ENCODE measurements at regions not wholly inside any gene's neighbourhood (a gene's known extent, or its start where the extent isn't known, plus 50 kb on each side); places are given as distances from the start of the nearest gene placed in this dataset.

DNA sequence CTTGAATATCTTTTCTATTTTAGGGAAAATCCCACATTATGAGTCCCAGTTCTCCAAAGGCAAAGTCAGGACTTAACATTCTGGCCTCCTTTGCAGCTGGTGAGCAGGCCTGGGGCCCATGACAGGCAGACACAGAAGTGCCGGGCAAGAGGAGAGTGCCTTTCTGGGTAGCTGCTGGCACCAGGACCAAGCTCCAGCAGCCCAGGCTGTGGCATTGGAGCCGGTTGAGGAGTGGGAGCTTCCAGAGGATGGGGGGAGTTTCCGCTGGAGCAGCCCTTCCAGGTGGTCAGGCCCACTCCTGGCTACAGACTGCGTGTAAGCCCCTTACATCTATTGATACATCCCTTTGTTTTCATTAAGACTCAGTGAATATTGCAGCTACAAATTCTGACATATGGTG, 123.9 kb downstream of the URB2 start:
- H3K36me3 ChIP-seq (ENCODE audit: control insufficient read depth, insufficient read depth, low read length): no peaks in the 10 kb centered on the region
- H3K27ac ChIP-seq (ENCODE audit: low read length): no peak overlapping the region
- H3K4me1 Mint-ChIP-seq: peaks cover 8% of the 10 kb centered on the region in 2 donors
- DNase-seq (no peak), ATAC-seq (no peak)
- no peak overlapping the region for H3K4me3 ChIP-seq (ENCODE audit: low read length)
- H3K4me1 ChIP-seq (ENCODE audit: control insufficient read depth, insufficient read depth, low read length): peaks cover 4% of the 10 kb centered on the region
- WGBS (ENCODE audit: insufficient coverage): 88% methylated on average over 3 of the region's 4 CpGs
- H3K4me3 Mint-ChIP-seq: no peak overlapping the region
- H3K27ac Mint-ChIP-seq: no peak overlapping the region
- TF ChIP-seq CTCF (IDR thresholded peaks at IDR 0.05): no peak
- no peaks in the 10 kb centered on the region for H3K9me3 ChIP-seq (ENCODE audit: control insufficient read depth, insufficient read depth, low read length)
- H3K36me3 Mint-ChIP-seq: no peaks in the 10 kb centered on the region
- H3K9me3 Mint-ChIP-seq: no peaks in the 10 kb centered on the region
- H3K27me3 Mint-ChIP-seq (ENCODE audit: low read depth in 2 of 2): peaks cover 13 to 15% of the 10 kb centered on the region in 2 donors
- no peaks in the 10 kb centered on the region for H3K27me3 ChIP-seq (ENCODE audit: control insufficient read depth, insufficient read depth, low read length)
- intact Hi-C loops (cut with micrococcal nuclease): no loop called here

DNA sequence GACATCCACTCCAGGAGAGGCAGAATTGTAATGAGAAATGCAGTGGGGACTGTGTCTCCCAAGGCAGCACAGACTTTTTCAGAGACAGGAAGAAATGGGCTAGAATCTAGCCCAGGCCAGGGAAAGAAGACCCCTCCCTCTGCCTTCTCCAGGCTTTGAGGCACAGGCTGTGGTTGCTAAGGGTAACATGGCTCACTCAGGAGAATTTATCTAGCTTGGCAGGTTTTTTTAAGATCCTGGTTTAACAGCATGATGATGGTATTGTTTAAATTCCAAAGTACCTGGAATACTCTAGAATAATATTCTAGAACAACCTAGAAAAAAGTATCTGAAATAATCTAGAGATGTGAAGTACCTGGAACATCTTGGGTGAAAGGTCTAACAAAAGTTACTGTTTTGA, 125.6 kb downstream of the URB2 start:
- Histone ChIP-seq H3K27me3 (ENCODE audit: control insufficient read depth, insufficient read depth, low read length) (no peaks in the 10 kb centered on the region), H3K4me1 (ENCODE audit: control insufficient read depth, insufficient read depth, low read length) (peaks cover 4% of the 10 kb centered on the region), H3K36me3 (ENCODE audit: control insufficient read depth, insufficient read depth, low read length) (no peaks in the 10 kb centered on the region), H3K9me3 (ENCODE audit: control insufficient read depth, insufficient read depth, low read length) (no peaks in the 10 kb centered on the region), H3K4me3 (ENCODE audit: low read length) (no peak overlapping the region), H3K27ac (ENCODE audit: low read length) (no peak overlapping the region)
- intact Hi-C loops (cut with micrococcal nuclease): no loop called here
- H3K4me3 Mint-ChIP-seq: no peak overlapping the region
- no peak for TF ChIP-seq CTCF (IDR thresholded peaks at IDR 0.05)
- no peaks in the 10 kb centered on the region for H3K36me3 Mint-ChIP-seq
- peaks cover 3 to 5% of the 10 kb centered on the region in 2 donors for H3K27me3 Mint-ChIP-seq (ENCODE audit: low read depth in 2 of 2)
- no peak overlapping the region for H3K27ac Mint-ChIP-seq
- peaks cover 8% of the 10 kb centered on the region in 2 donors for H3K4me1 Mint-ChIP-seq
- DNase-seq (no peak), ATAC-seq (no peak)
- no peaks in the 10 kb centered on the region for H3K9me3 Mint-ChIP-seq

GRCh38 chr1:229752679-229753078, 126.6 kb downstream of the URB2 start:
- Mint-ChIP-seq H3K9me3 (no peaks in the 10 kb centered on the region), H3K4me1 (peaks cover 8% of the 10 kb centered on the region in 2 donors), H3K27ac (no peak overlapping the region), H3K27me3 (ENCODE audit: low read depth in 2 of 2) (peaks cover 0 to 3% of the 10 kb centered on the region in 2 donors), H3K36me3 (no peaks in the 10 kb centered on the region), H3K4me3 (no peak overlapping the region)
- DNase-seq (no peak), ATAC-seq (no peak)
- Histone ChIP-seq H3K4me3 (ENCODE audit: low read length) (no peak overlapping the region), H3K36me3 (ENCODE audit: control insufficient read depth, insufficient read depth, low read length) (no peaks in the 10 kb centered on the region), H3K9me3 (ENCODE audit: control insufficient read depth, insufficient read depth, low read length) (no peaks in the 10 kb centered on the region), H3K27me3 (ENCODE audit: control insufficient read depth, insufficient read depth, low read length) (no peaks in the 10 kb centered on the region), H3K27ac (ENCODE audit: low read length) (no peak overlapping the region), H3K4me1 (ENCODE audit: control insufficient read depth, insufficient read depth, low read length) (peaks cover 4% of the 10 kb centered on the region)
- intact Hi-C loops (cut with micrococcal nuclease): no loop called here
- 96% methylated on average over 5 of the region's 5 CpGs for whole genome bisulfite sequencing (ENCODE audit: insufficient coverage)
- no peak for TF ChIP-seq CTCF (IDR thresholded peaks at IDR 0.05)

GRCh38 chr1:229753764-229754551, 127.9 kb downstream of the URB2 start:
- Mint-ChIP-seq H3K36me3 (no peaks in the 10 kb centered on the region), H3K4me1 (peaks cover 8% of the 10 kb centered on the region in 2 donors), H3K9me3 (no peaks in the 10 kb centered on the region), H3K27me3 (ENCODE audit: low read depth in 2 of 2) (peaks cover 0 to under 1% of the 10 kb centered on the region in 2 donors), H3K27ac (peak overlapping the region in 1 of 2 donors; percentile 75), H3K4me3 (peak overlapping the region; percentile 68)
- H3K27ac ChIP-seq (ENCODE audit: low read length): no peak overlapping the region
- intact Hi-C loops (cut with micrococcal nuclease): no loop called here
- ATAC-seq (peak in 1 of 3 donors; percentile 48), DNase-seq (peak in 1 of 2 donors; percentile 24)
- 29% methylated on average over 6 of the region's 7 CpGs for WGBS (ENCODE audit: insufficient coverage)
- H3K4me1 ChIP-seq (ENCODE audit: control insufficient read depth, insufficient read depth, low read length): peaks cover 4% of the 10 kb centered on the region
- no peaks in the 10 kb centered on the region for H3K9me3 ChIP-seq (ENCODE audit: control insufficient read depth, insufficient read depth, low read length)
- no peak overlapping the region for H3K4me3 ChIP-seq (ENCODE audit: low read length)
- no peaks in the 10 kb centered on the region for H3K27me3 ChIP-seq (ENCODE audit: control insufficient read depth, insufficient read depth, low read length)
- TF ChIP-seq CTCF (IDR thresholded peaks at IDR 0.05): no peak
- H3K36me3 ChIP-seq (ENCODE audit: control insufficient read depth, insufficient read depth, low read length): no peaks in the 10 kb centered on the region
